AG04449 (cell line): ENCODE measurements at regions not wholly inside any gene's neighbourhood (a gene's known extent, or its start where the extent isn't known, plus 50 kb on each side); places are given as distances from the start of the nearest gene placed in this dataset.
"Not testable (repeated sequence)": the region's sequence is repeated elsewhere in the genome, so short reads cannot be mapped to it uniquely, and the experiment has no call there.

Experiments
- CTCF ChIA-PET: fragments of 350-600 bp; formaldehyde crosslinking; extraction: SDS; loops from one replicate; lab custom pipeline; 2021; ENCODE audit warnings: antibody characterized with exemption; lab: Yijun Ruan, JAX
- POLR2A ChIA-PET: fragments of 400-600, 350-600 bp; formaldehyde crosslinking; extraction: SDS; loops from one replicate; lab custom pipeline; 2020; ENCODE audit warnings: antibody characterized with exemption, inconsistent platforms; lab: Yijun Ruan, JAX
- DNase-seq: peaks from one replicate; pipeline ENCODE4 v3.0.0-alpha.2; 2010; ENCODE audit warnings: low read depth, low spot score
- H3K4me3 ChIP-seq: 2 replicates; pipeline ENCODE4 v1.5.1; 2011; ENCODE audit warnings: low read depth, mild to moderate bottlenecking, control low read depth, low read length
- TF ChIP-seq, protein P1 (sequence below): IDR thresholded peaks from one replicate; pipeline ENCODE4 v1.5.1; 2011; ENCODE audit warnings: mild to moderate bottlenecking, moderate library complexity, low read length, control low read depth, inconsistent platforms; ENCODE audit not compliant: insufficient read depth; ENCODE audit errors: missing control alignments

DNA sequence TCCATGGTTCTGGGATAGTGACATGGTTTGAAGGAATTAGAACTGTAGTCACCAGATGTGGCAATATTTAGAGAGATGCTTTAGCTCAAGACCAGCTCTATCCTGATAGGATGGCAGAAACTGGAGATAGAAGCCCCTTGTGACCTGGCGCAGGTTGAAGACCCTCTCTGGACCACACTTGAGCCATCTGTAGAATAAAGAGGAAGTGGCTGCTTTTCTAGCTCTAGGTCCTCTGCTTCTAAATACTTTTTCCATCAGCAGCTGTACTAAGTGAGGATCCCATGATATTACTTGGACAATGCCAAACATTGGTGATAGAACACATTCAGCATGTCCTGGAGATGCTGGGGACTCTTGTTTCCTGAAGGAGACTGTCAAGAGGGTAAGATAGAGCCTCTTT is 172.6 kb downstream of the PDCD6IP start:
- CTCF ChIA-PET = interaction anchor here (0.7 to 1.8 kb wide), 2 partner anchors 9 to 88 kb away, joined by 3 to 5 read pairs; no protein-coding TSS in a partner anchor
- POLR2A ChIA-PET = no interaction called here
- TF ChIP-seq, protein P1, sequence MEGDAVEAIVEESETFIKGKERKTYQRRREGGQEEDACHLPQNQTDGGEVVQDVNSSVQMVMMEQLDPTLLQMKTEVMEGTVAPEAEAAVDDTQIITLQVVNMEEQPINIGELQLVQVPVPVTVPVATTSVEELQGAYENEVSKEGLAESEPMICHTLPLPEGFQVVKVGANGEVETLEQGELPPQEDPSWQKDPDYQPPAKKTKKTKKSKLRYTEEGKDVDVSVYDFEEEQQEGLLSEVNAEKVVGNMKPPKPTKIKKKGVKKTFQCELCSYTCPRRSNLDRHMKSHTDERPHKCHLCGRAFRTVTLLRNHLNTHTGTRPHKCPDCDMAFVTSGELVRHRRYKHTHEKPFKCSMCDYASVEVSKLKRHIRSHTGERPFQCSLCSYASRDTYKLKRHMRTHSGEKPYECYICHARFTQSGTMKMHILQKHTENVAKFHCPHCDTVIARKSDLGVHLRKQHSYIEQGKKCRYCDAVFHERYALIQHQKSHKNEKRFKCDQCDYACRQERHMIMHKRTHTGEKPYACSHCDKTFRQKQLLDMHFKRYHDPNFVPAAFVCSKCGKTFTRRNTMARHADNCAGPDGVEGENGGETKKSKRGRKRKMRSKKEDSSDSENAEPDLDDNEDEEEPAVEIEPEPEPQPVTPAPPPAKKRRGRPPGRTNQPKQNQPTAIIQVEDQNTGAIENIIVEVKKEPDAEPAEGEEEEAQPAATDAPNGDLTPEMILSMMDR = no peak

DNA sequence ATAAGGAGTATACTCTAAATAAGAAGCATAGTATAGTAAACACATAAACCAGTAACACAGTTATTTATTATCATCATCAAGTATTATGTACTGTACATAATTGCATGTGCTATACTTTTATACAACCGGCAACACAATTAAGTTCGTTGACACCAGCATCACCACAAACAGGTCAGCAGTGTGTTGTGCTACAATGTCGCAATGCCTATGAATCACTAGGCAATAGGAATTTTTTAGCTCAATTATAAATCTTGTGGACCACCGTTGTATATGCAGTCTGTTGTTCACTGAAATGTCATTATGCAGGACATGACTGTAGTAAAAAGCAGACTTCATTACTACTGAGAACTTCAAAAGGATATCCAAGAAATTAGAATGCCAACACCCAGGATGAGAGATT is 177.0 kb downstream of the PDCD6IP start:
- POLR2A ChIA-PET = no interaction called here

More for the DNA sequence above, 172.6 kb downstream of the PDCD6IP start:
- no peak for DNase-seq
- H3K4me3 ChIP-seq = no peak overlapping the region

DNA sequence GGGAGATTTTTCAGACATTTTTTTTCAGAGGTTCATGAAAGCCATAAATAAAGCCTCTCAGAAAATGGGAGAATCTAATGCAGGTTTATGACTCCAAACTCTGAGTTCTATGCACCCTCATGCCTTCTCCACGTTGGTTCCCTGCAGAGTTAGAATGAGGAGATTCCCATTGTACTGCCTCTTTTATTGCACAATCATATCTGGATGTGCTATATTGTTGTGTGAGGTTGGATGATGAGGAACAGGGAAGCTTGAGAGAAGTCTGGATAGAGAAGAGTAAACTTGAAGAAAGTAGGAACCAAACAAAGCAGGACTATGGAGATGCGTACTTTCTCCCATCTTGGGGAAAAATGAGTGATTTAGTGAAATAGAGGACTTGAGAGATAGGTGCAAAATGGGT is 178.8 kb downstream of the PDCD6IP start:
- POLR2A ChIA-PET = no interaction called here
- TF ChIP-seq, protein P1 = no peak
- no peak overlapping the region for H3K4me3 ChIP-seq
- CTCF ChIA-PET = interaction anchor here (1.1 kb wide), 1 partner anchor 291 kb away, joined by 3 read pairs; no protein-coding TSS in a partner anchor
- DNase-seq = no peak

More for the DNA sequence above, 177.0 kb downstream of the PDCD6IP start:
- no peak for DNase-seq
- TF ChIP-seq, protein P1 = no peak
- H3K4me3 ChIP-seq = no peak overlapping the region
- CTCF ChIA-PET = interaction anchor here (1.1 to 1.7 kb wide), 3 partner anchors 92 to 708 kb away, joined by 3 to 4 read pairs (median 4); no protein-coding TSS in a partner anchor

DNA sequence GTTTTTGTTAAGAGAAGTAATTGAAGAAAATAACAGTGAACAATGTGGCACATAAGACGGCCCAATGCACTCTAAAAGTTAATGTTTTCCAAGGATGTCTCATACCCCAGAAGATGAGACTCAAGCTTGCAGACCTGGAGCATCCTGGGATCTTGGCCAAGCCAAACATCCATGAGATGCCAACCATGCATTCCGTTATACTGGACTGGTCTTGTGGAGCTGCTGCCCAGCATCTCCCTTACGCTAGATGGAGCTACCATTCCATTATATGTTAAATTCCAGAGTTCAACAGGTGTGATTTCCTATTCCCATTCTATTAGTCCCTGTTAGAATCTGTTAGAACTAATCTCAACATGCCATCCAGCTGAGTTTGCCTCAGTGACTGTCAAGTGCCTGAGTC is 181.8 kb downstream of the PDCD6IP start:
- no peak overlapping the region for H3K4me3 ChIP-seq
- DNase-seq = peak; percentile 84
- ChIA-PET CTCF (interaction anchor here (0.8 to 2.7 kb wide), 25 partner anchors 9 to 1928 kb away, joined by 3 to 45 read pairs (median 4); no protein-coding TSS in a partner anchor), POLR2A (interaction anchor here (1.1 kb wide), 2 partner anchors 25 to 227 kb away, joined by 3 read pairs; no protein-coding TSS in a partner anchor)
- TF ChIP-seq, protein P1 = peak; percentile 75

DNA sequence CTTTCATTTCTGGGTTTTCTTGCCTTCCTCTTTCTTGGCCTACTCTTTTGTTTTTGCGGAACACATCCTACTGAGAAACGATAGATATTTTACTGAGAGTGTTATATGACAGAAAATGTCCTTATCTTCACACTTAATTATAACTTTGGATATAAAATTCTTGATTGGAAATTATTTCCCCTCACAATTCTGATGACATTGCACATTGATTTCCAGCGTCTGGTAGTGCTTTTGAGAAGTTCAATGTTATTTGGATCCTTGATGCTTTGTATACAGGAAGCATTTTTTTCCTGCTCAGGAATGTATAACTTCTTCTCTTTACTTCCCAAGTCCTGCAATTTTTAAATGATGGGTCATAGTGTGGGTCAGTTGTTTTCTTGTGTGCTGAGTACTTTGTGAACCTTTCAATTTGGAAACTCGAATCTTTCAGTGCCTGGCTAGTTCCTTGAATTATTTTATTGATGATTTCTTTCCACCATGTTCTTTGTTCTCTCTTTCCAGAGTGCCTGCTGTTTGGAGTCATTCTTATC is 183.9 kb downstream of the PDCD6IP start:
- no peak overlapping the region for H3K4me3 ChIP-seq
- TF ChIP-seq, protein P1 = no peak
- POLR2A ChIA-PET = no interaction called here
- CTCF ChIA-PET = interaction anchor here (1.0 kb wide), 1 partner anchor 702 kb away, joined by 6 read pairs; no protein-coding TSS in a partner anchor
- DNase-seq = peak; percentile 19

DNA sequence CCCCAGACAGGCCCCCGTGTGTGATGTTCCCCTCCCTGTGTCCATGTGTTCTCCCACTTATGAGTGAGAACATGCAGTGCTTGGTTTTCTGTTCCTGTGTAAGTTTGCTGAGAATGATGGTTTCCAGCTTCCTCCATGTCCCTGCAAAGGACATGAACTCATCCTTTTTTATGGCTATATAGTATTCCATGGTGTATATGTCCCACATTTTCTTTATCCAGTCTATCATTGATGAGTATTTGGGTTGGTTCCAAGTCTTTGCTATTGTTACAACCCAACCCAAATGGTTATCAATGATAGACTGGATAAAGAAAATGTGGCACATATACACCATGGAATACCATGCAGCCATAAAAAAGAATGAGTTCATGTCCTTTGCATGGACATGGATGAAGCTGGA is 184.5 kb downstream of the PDCD6IP start:
- H3K4me3 ChIP-seq, DNase-seq, POLR2A ChIA-PET, CTCF ChIA-PET: not testable (repeated sequence)
